HG03520 (cell line): ENCODE measurements at regions not wholly inside any gene's neighbourhood (a gene's known extent, or its start where the extent isn't known, plus 50 kb on each side); places are given as distances from the start of the nearest gene placed in this dataset.

ENCODE experiments used
- ATAC-seq: cut with Tn5 transposase; IDR thresholded peaks from one replicate; pipeline ENCODE4 v1.9.1; 2021; ENCODE audit warnings: mild to moderate bottlenecking, moderate library complexity; ENCODE audit not compliant: unreplicated experiment

DNA sequence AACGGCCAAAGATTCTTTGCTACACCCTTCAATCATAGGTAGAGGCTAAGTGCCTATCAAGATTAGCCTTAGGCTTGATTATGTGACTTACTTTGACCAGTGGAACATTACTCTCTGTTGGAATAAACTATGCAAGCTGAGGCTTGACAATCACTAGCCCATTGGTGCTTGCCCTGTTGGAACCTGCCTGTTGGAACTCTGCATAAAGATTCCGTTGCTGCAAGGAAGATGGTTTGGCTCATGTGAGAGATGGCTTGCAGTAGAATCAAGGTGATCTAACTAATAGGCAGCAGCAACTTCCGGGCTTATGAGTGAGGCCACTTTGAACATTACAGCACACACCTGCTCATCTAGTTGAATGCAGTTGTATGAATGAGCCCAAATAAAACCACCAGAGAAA, 227.7 kb upstream of the TSHZ2 start:
- no peak for ATAC-seq

DNA sequence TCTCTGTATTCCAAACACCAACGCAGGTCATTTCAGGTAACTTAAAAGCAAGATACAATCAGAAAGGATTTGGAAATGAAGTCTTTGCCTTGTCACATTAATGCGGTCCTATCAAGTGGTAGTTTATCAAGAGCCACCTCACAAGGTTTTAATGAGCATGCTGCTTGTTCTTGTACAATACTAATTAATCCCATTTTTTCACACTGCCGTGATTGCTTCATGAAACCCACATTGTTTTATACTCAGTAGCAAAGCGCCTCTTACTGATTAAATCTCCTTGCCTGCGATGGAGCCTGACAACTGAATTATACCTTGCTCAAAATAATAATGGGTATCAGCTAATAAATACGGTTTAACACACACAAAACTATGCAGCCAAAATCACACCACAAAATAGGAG, 234.1 kb upstream of the TSHZ2 start:
- no peak for ATAC-seq

DNA sequence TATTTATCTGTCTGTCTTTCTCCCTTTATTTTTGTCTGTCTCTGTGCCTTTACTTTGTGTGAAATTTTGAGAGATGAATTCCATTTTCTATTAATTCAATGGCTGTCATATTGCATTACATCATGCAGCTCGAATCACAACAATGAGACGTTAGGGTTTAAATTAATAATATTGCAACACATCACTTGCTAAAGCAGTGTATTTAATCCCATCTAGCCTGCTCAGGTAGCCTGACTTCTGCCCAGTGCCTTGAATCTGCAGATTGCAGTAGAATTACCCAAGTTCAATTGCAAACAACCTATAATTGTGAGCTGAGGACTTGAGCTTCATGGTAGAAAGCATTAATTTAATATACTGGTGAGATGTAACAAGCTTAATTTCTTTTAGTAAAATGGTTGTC, 235.7 kb upstream of the TSHZ2 start:
- no peak for ATAC-seq

DNA sequence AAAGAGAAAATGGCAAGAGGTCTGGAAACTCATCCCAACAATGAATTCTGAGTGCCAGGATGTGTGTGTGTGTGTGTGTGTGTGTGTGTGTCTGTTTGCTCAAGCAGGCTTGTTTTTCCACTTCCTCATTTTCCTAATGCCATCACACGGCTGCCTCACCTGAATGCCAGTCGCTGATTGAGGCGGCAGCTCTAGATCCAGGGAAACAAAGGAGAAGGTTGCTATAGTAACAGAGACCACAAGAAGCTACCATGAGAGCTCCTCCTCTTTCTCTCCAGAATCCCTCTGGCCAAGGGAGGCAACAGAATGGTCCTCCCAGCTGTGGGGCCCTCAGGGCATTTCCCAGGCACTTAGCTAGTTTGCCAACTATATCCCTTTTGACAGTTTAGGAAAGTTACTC, 241.1 kb upstream of the TSHZ2 start:
- no peak for ATAC-seq

DNA sequence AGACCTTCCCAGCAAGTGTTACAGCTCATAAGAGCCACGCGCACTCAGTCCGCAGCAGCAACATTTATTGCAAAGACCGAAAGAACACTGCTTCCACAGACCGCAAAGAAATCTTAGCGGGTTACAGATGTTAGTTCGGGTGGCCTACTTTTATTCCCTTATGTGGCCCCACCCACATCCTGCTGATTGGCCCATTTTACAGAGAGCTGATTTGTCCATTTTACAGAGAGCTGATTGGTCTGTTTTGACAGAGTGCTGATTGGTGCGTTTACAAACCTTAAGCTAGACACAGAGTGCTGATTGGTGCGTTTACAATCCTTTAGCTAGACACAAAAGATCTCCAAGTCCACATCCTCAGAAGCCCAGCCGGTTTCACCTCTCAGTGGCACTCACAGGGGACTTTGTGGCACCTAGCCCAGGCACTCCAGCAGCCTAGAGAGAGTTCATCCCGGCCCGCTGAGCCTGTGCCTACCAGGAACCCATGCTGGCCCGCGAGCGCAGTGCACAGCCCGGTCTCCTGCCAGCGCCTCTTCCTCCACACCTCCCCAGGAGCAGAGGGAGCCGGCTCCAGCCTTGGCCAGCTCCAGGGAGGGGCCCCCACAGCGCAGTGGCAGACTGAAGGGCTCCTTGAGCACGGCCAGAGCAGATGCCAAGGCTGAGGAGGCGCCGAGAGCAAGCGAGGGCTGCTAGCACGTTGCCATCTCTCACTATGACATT, 244.3 kb upstream of the TSHZ2 start:
- no peak for ATAC-seq

DNA sequence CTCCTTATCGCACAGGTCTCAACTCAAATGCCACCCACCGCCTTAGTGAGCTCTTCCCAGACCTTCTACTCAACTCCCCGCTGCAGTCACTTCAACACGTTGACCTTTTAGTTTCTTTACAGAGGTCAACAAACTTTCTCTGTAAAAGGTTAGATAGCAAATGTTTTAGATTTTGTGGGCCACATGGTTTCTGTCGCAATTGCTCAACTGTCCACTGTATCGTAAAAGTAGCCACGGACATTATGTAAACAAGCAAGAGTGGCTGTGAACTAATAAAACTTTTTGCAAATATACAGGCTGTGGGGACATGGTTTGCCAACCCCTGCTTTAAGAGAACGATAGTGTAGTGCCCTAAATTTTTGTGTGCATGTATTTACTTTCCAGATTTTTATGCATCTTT, 247.6 kb upstream of the TSHZ2 start:
- ATAC-seq = no peak

DNA sequence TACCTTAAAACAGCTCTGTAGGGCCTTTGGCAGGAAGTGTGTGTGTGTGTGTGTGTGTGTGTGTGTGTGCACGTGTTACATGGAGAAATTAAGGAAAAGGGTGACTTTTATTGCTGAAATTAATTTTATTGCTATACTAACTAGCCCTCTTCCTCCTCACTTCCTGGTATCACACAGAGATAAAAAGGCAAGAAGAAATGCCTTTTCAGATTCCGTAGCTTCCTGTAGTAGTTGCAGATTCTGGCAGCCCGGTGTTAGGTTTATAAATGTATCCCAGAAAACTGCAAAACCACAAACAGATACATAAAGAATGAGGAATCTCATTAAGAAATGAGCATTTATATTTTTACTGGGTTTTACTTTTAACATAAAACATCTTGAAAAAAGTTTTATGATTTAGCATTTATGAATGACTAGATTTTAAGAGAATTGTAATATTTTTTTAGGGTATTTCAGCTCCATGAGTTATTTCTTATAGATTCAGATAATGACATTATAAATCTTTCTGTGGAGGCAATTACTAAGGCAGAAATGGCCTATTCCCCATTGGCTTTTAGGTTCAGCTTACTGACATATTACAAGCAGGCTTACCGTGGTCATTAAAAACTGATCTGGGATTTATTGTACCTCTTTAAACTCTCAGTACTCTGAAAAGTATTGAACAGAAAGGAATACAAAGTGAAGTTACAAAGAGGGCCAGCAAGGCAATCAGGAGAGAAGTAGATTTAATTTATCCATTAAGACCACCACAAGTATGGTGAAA, 249.1 kb upstream of the TSHZ2 start:
- ATAC-seq = no peak

DNA sequence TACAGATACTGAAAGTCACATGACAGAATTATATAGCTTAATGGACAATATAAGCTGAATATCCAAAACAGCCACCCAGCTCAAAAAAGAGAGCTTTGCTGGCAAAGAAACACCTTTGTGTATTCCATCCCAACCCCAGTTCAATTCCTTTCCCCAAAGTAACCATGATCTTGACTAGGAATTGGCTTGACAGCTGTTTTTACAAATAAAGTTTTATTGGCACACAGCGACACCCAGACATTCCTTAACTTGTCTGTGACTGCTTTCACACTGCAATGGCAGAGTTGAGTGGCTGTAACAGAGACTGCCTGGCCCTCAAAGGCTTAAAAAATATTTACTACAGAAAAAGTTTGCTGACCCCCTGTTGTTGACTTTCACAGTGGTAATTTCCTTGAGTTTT, 264.0 kb upstream of the TSHZ2 start:
- ATAC-seq = no peak

DNA sequence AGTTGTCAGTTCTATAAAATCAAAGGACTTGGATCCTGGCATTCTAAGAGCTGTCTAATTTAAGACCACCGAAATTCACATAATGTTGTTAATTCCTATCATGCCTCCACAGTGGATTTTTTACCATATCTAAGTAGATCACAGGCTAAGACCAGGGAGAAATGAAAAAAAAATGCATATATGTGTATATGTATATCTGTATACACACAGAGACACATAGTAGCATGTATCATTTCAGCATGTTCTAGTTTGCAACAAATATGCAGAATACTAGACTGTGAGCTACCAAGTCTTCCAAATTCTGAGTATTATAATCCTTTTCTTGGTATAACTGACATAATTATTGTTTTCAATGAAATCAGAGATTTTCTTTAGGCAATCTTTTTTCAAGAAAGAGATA, 267.6 kb upstream of the TSHZ2 start:
- no peak for ATAC-seq

DNA sequence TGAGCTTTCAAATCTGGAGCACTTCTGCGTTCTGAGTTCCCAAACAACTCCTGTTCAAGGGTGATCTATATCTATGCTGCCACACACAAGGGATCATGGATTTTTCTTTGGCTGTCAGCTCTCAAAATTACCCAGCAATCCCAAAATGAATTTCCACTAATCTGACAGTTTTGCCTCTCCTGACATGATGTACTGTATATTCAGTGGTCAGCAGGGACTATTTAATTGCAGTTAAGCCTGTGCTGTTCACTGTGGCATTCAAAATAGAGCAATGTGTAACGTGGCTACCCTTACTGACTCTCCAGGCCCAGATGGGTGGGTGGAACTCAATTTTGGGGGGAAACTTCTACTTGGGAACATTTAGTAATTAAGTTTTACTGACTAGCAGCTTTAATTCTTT, 283.8 kb upstream of the TSHZ2 start:
- ATAC-seq = no peak

DNA sequence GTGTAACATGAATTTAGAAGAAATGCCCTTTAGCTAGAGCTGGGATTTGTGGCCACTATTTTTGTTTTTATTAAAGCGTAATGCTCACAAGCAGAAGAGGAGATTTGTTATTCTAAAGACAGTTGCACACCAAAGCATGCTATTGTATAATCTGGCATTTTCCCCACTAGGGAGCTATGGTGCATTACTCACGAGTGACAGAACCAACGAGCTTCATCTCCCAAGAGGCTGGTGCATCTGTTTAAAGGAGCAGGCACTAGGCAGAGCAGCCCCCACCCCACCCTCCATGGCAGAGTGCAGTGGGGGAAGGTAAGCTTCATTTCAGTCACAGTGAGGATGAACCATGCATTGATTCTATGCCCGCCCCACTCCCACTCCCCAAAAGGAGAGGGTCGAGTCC, 287.3 kb upstream of the TSHZ2 start:
- ATAC-seq = no peak

DNA sequence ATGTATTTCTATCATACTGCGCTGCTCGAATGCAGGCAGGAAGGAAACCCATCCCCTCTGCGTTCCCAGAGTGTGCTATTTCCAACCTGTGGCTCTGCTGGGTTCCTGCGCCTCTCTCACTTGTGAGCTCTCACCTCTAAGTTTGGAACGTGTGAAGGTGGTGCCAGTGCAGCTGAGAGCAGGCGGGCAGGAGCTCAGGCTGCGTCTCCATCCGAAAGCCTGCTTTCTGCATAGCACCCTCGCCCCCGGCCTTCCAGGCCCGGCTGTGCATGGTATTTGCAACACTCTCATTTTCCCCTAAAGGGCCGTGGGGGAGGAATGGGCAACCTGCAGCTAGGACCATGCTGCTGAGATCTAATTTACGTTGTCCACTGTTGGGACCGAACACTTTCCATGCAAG, 288.0 kb upstream of the TSHZ2 start:
- no peak for ATAC-seq

DNA sequence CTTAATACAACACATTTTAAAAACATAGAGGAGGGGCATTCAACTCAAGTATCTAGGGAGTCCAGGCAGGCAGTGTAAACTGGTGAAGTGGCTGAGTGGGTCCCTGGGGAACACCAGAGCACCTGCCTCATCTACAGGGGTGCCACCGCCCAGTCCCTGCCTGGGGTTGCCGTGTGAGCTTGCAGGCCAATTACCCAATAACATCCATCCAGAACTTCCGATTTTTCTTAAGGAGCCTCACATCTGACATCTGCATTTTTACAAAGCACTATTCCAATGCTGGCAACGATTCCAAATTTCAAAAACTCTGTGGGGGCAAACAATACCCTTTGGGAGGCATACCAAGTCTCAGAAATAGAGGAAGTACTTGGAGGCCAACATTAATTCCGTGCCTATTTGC, 288.4 kb upstream of the TSHZ2 start:
- ATAC-seq = no peak

DNA sequence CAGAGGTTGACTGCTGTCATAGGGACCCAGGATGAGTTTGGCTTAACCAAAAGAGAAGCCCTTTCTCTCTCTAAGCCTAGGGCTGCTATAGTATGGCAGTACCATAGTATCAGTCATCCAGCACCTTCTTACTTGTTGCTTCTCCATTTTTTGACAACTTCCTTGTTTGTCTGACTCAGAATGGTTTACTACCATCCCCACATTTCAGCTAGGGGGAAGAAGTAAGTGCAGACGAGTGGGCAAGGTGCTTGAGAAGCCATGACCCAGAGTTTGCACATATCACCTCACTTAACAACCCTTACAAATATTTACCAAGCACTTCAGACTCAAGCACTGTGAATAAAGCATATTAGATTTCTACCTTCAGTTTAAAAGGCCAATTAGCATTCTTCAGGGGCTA, 289.9 kb upstream of the TSHZ2 start:
- no peak for ATAC-seq

DNA sequence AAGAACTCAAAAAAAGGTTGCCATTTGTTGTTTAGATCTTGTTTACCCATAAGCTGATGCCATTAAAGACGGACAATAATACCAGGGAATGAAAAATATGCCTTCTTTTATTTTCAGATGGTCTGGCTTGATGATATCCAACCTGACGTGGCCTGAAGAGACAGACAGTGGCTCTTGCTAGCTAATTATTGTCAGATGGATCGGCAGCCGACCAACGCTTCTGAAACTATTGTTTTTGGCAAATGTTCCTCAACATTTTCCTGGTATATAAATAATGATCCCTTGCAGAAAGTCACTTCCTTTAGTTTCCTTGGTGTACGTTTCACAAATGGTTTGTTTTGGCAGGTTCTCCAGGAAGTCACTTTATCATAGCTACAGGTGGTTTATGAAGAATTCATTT, 290.9 kb upstream of the TSHZ2 start:
- no peak for ATAC-seq

DNA sequence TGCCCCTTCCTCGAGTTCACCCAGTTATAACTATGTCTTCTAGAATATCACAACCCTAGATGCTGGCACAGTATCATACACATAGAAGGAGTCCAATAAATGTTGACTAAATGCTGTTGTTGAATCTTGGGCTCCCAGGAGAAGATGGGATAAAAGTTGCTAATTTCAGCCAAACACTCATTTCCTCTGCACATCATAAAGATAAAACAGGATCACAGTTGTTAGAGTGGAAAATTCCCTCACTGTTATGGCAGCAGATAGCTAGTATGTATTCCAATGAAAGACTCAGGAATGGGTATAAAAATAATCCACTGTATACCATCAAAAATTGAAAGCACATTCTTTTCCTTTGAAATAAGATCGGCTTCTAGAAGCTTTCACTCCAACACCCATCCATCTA, 294.9 kb upstream of the TSHZ2 start:
- no peak for ATAC-seq

DNA sequence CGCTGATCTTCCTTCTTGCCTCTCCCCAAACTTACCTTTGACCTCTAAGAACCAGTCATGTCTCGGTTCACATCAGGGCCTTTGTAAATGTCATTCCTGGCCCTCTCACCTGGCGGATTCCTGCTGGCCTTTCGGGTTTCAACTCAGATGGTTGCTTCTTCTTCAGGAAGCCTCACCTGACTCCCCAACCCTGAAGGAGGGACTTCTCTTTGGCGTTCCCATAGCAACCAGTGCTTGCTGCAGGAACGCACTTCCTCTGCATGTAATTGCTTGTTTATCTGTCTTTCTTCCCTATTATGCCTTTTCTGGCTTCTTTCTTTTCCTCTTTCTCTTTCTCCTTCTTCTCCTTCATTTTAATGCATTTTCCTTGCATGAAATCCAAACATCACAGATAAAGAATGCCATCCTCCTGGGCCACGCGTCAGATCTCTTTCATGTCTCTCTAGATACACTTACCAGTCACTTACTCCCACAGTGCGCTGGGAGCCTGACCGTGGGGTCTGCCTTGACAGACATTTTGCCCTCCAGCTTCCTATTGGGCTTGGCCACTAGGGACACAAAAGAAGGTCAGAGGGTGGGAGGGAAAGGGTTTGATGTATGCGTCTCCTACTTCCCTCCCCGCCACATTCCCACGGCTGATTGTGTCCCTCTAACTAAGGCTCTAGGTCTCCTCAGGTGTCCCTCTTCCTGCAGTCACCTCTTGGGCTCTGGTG, 295.7 kb upstream of the TSHZ2 start:
- no peak for ATAC-seq

DNA sequence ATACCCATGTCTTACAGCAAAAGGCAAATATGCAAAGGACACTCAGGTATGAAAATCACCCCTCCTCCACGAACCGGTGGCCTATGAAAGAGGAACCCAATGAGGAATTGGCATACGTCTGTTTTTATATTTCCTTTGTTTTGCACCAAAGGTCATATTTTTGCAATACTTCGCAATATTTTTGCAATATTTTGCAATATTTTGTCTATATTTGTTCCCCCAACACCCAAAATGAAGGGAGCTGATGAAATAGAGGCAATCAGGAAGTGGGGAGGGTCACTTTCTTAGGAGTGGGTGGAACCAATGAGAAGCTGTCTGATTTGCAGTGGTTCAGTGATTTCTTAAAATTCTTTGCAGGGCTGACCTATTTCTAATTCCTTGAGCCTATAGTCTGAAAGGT, 296.8 kb upstream of the TSHZ2 start:
- no peak for ATAC-seq

DNA sequence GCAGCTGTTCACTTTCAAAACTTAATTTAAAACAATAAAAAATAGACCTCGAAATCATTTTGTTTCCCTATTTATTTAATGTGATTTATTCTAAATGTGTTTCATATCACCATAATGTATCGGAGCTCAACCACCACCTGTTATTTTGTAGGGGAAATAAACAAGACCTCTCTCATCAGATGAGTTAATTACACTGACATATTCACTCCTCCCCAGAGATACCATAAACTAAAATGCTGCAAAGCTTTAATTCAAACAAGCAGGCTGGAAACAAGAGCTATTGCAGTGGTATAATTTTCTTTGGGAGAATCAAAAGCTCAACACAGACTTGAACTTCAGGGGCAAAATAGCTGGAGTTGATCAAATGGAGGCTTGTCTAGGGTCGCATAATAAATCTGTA, 303.5 kb upstream of the TSHZ2 start:
- no peak for ATAC-seq

DNA sequence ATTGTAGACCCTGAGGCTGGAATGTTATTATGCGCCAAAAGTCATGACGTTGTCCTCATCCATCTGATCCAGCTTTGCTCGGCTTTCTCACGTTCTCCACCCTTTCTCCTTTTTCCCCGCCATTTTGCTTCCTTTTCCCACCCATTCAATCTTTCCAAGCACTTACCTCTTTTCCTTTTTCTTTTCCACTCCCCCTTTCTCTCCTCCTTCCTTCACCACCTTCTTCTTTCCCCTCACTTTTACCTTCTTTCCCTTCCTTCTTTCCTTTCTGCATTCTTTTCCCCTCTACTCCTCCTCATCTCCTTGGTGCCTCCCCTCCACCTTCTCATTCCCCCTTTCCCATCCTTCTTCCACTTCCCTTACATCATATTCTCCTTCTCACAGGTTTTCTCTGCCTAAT, 304.8 kb upstream of the TSHZ2 start:
- ATAC-seq = no peak

DNA sequence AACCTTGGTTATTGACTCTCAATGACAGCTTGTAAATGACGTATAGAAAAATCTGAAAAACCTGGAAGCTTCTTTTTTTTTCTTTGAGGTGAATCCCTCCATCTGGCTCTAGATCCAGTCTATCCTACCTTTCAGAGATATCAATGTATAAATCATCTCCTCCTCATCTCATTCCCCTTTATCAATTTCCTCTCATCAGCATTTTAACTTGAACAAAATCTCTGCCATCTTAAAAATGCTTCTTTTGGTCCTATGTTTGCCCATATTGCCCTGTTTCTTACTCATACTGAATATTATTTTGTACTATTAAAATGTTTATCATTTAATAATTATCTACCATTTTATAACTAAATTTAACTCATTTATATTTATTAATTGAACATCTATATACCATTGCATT, 306.7 kb upstream of the TSHZ2 start:
- no peak for ATAC-seq

DNA sequence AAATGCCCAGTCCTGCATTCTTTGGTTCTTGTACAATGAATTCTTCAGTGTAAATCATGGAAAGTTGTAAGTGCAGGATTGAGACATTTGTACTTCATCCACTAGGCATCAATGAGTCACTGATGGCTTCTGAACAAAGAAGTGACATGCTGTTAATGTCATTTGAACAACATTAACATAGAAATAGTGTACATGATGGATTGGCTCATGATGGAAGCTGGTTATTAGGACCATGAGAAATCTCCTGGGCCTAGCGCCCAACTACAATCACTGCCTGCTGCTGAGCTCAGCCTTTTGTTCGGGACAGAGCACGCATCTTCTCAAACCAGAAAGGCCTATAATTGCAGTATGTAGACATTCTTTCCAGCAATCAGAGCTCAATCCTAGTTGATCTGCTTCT, 316.8 kb upstream of the TSHZ2 start:
- ATAC-seq = no peak
